K562 (cell line): ENCODE measurements at regions not wholly inside any gene's neighbourhood (a gene's known extent, or its start where the extent isn't known, plus 50 kb on each side); places are given as distances from the start of the nearest gene placed in this dataset.

Experiments
- ARID3A ChIP-seq: IDR thresholded peaks from 2 replicates; pipeline ENCODE4 v1.6.1; 2012; ENCODE audit warnings: low read depth, low read length, improper control_type of control experiment, borderline replicate concordance
- CREB3 ChIP-seq: fragments of 450-650 bp; conservative IDR thresholded peaks from 2 replicates; pipeline ENCODE4 v1.6.1; 2016; ENCODE audit warnings: missing genetic modification characterization, low read depth, mild to moderate bottlenecking, missing compliant biosample characterization, moderate library complexity
- CUX1 ChIP-seq: fragments of 200-800 bp; sonication (Bioruptor generic); IDR thresholded peaks from 2 replicates; pipeline ENCODE4 v1.6.1; 2016; ENCODE audit warnings: missing genetic modification characterization, missing compliant biosample characterization
- HSF4 ChIP-seq: fragments of 250-450 bp; sonication (Bioruptor Pico); IDR thresholded peaks from 2 replicates; pipeline ENCODE4 v2.1.2; 2022; ENCODE audit warnings: mild to moderate bottlenecking, moderate library complexity, borderline replicate concordance
- ILF3 ChIP-seq: fragments of 450-650 bp; IDR thresholded peaks from 2 replicates; pipeline ENCODE4 v1.6.1; 2018; ENCODE audit warnings: antibody characterized with exemption, mild to moderate bottlenecking, moderate library complexity, borderline replicate concordance
- KDM1A ChIP-seq, 2 experiments: fragments of 450-650 bp; IDR thresholded peaks; 2 replicates each; pipeline ENCODE4 v1.6.1; 2016; ENCODE audit warnings: mild to moderate bottlenecking in 2 of 2
- L3MBTL2 ChIP-seq: fragments of 450-650 bp; IDR thresholded peaks from 2 replicates; pipeline ENCODE4 v1.6.1; 2016; ENCODE audit warnings: mild to moderate bottlenecking, moderate library complexity
- NEUROD1 ChIP-seq: fragments of 150-350 bp; IDR thresholded peaks from 2 replicates; pipeline ENCODE4 v1.6.1; 2014; ENCODE audit warnings: borderline replicate concordance, low read length, low read depth; ENCODE audit not compliant: partially characterized antibody
- NFATC3 ChIP-seq: fragments of 450-650 bp; IDR thresholded peaks from 2 replicates; pipeline ENCODE4 v1.6.1; 2017; ENCODE audit warnings: mild to moderate bottlenecking
- NFE2 ChIP-seq: IDR thresholded peaks from 2 replicates; pipeline ENCODE4 v1.6.1; 2014; ENCODE audit warnings: antibody characterized with exemption, low read depth
- RAD51 ChIP-seq: fragments of 450-650 bp; IDR thresholded peaks from 2 replicates; pipeline ENCODE4 v1.7.1; 2016; ENCODE audit warnings: low read depth, mild to moderate bottlenecking, borderline replicate concordance
- SLC30A9 ChIP-seq: fragments of 250-450 bp; sonication (Bioruptor Pico); IDR thresholded peaks from 2 replicates; pipeline ENCODE4 v1.8.0; 2022; ENCODE audit warnings: mild to moderate bottlenecking, moderate library complexity
- SMAD4 ChIP-seq: fragments of 250-450 bp; sonication (Bioruptor Pico); conservative IDR thresholded peaks from 2 replicates; pipeline ENCODE4 v1.8.0; 2021; ENCODE audit warnings: inconsistent platforms, mild to moderate bottlenecking, moderate library complexity
- SMARCA4 ChIP-seq: fragments of 450-650 bp; IDR thresholded peaks from 2 replicates; pipeline ENCODE4 v1.6.1; 2016
- STAG1 ChIP-seq: sonication (generic); formaldehyde crosslinking; IDR thresholded peaks from 2 replicates; pipeline ENCODE4 v1.5.0; 2020; ENCODE audit warnings: missing genetic modification reagents, borderline replicate concordance
- THRB ChIP-seq: fragments of 450-650 bp; formaldehyde crosslinking; conservative IDR thresholded peaks from 2 replicates; pipeline ENCODE4 v1.4.0; 2022; ENCODE audit warnings: mild to moderate bottlenecking, missing genetic modification characterization
- TOE1 ChIP-seq, 2 experiments: fragments of 450-650 bp in 1 of 2; sonication (generic) in 1 of 2; formaldehyde crosslinking in 1 of 2; IDR thresholded peaks; 2 replicates each; pipeline versions ENCODE4 v1.7.1 to v1.8.0; 2016 to 2022; ENCODE audit warnings: borderline replicate concordance in 2 of 2, mild to moderate bottlenecking in 2 of 2, antibody characterized with exemption in 1 of 2, inconsistent platforms in 1 of 2, low read depth in 1 of 2, missing genetic modification reagents in 1 of 2, moderate library complexity in 1 of 2
- TRIM24 ChIP-seq, 2 experiments: fragments of 450-650 bp; IDR thresholded peaks; 2 replicates each; pipeline ENCODE4 v1.6.1; 2016
- ZNF24 ChIP-seq: fragments of 450-650 bp; IDR thresholded peaks from 2 replicates; pipeline ENCODE4 v1.6.1; 2016
- ZNF583 ChIP-seq: fragments of 250-450 bp; sonication (Bioruptor Pico); IDR thresholded peaks from 2 replicates; pipeline ENCODE4 v1.4.0; 2020
- ZNF778 ChIP-seq: fragments of 450-650 bp; formaldehyde crosslinking; IDR thresholded peaks from 2 replicates; pipeline ENCODE4 v1.4.0; 2020; ENCODE audit warnings: mild to moderate bottlenecking, moderate library complexity

- TF ChIP-seq CUX1 (CRISPR knock-in tag) (no peak), RAD51 (peak; percentile 23; the same call in 1 of the 2 replicates), CREB3 (tag) (no peak), SMARCA4 (peak; percentile 99), THRB (peak; percentile 51; the same call in 1 of the 2 replicates), ZNF583 (peak; percentile 73; the same call in 1 of the 2 replicates), ZNF24 (peak; percentile 64; the same call in 1 of the 2 replicates), L3MBTL2 (peak; percentile 74; the same call in 1 of the 2 replicates), NFE2 (peak; percentile 70), NEUROD1 (peak; percentile 91), KDM1A (IDR thresholded peaks at IDR 0.05) (peak; percentile 96 to 97), TOE1 (IDR thresholded peaks at IDR 0.05; ENCODE audit: borderline replicate concordance) (0 out of 2 replicates have a peak, but pooled peaks have one; percentile 46), TOE1 (CRISPR knock-in tag; IDR thresholded peaks at IDR 0.05; ENCODE audit: borderline replicate concordance, low read depth) (no peak), SLC30A9 (no peak), TRIM24 (IDR thresholded peaks at IDR 0.05) (peak; percentile 98), STAG1 (CRISPR knock-in tag) (no peak), HSF4 (CRISPR knock-in tag) (no peak), SMAD4 (CRISPR knock-in tag) (peak; percentile 96), NFATC3 (0 out of 2 replicates have a peak, but pooled peaks have one; percentile 33), ZNF778 (CRISPR knock-in tag) (no peak), ARID3A (peak; percentile 84; the same call in 1 of the 2 replicates), ILF3 (peak; percentile 80)
Observed at GRCh38 chr3:65039754-65040210, 352.0 kb upstream of the ADAMTS9 start (continued).
